ENCODE measurements at regions not wholly inside any gene's neighbourhood (a gene's known extent, or its start where the extent isn't known, plus 50 kb on each side); places are given as distances from the start of the nearest gene placed in this dataset.
"Not testable (repeated sequence)": the region's sequence is repeated elsewhere in the genome, so short reads cannot be mapped to it uniquely, and the experiment has no call there.

DNA sequence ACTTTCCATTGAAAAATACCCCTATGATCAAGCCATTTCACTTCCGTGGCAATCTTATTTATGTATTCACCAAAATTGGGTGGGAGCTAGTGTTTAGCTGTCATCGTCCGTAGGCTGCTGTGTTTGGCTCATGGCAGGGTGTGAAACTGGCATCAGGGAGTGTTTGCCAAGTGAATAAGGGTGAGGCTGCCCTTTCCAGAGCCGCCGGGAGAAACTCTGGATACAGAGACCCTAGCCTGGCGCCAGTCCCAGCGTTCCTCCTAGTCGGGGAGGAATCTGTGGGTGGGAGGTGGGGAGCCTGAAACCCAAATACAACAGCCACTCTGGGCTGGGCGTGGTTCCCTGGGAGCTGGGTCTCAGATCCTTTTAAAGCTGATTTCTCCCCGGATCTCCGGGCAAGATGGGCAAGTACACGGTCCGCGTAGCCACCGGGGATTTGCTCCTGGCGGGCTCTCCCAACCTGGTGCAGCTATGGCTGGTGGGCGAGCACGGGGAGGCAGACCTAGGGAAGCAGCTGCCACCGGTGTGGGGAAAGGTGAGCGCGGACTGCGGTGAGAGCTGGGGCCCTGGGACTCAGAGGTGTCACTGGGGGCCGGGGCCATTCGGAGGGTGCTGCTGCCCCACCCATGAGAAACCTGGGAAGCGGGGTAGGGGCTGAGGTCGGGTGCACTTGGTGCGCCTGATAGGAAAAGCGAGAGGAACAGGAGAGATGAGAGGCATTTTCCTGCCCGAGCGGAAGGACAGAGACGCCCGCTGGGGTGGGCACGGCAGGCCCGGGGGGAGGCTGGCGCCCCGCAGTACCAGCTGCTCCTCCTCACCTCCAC, 62.1 kb upstream of the TEKT1 start:
- no peak for DNase-seq (ENCODE audit: low read depth)

DNA sequence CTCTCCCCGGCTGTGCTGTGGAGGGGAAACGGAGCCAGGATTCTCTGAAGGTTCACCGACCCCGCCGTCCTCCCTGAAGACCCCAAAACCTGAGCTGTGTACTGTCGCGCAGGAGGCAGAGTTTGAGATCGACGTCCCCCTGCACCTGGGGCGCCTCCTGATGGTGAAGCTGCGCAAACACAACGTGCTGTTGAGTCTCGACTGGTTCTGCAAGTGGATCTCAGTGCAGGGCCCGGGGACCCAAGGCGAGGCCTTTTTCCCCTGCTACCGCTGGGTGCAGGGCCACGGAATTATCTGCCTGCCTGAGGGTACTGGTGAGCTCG, 62.6 kb upstream of the TEKT1 start:
- DNase-seq (ENCODE audit: low read depth), result no peak

DNA sequence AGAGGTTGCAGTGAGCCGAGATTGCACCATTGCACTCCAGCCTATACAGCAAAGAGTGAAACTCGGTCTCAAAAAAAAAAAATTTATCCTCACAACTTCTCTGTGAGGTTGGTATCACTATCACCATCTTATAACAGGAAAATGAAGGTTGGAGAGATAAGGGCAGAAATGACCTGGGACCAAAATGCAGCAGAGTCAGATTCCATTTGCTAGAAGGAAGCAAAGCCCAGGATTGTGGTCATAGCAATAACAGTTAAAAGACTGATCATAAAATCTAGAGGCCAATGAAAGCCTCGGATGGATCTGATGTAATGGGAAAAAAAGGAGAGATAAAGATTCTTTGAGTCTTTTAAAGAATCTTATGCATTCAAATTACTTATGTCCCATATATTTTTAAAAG, 69.6 kb upstream of the TEKT1 start:
- no peak for DNase-seq (ENCODE audit: low read depth)

DNA sequence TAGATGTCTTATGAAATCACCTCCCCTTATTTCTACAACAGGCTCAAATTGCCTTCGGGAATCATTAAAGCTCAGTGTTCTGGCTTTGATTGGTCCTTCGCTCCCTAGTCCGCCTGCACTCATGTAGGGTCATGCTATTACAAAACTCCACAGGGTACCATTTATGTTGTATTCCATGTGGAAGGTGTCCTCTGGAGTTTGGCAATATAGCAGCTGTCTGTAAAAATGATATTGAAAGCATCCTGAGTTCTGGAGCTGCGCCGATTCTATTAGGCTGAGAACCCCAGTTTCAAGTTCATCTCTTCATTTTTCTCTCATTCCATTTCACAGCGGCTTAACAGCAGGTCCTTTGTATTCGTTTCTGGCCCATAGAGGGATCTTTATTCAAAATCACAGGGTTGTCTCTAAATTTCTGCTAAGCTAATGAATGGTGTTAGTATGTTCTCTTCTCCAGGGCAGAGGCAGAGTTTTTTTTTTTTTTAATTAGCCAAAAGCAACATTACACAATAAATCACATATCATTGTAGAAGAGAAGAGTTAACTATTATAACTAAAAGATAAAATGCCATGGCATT, 71.9 kb upstream of the TEKT1 start:
- DNase-seq (ENCODE audit: low read depth), result no peak

DNA sequence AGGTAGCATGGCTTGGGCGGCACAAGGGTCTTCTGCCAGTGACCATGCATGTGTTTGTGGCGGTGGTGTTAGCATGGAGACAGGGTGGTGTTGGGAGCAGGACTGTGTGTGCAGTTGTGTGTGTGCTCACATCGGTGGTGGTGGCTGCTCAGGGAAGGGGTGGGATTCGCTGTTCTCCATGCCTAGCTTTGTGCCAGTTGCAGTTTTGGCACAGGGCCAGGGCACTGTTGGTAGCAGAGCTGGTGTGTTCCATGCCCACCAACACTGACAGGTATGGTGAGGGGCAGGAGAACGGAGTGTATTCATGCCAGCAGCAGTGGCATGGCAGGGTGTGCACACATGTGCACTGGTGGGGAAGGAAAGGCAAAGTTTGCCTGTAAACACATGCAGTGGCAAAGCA, 77.3 kb upstream of the TEKT1 start:
- no peak for DNase-seq (ENCODE audit: low read depth)

DNA sequence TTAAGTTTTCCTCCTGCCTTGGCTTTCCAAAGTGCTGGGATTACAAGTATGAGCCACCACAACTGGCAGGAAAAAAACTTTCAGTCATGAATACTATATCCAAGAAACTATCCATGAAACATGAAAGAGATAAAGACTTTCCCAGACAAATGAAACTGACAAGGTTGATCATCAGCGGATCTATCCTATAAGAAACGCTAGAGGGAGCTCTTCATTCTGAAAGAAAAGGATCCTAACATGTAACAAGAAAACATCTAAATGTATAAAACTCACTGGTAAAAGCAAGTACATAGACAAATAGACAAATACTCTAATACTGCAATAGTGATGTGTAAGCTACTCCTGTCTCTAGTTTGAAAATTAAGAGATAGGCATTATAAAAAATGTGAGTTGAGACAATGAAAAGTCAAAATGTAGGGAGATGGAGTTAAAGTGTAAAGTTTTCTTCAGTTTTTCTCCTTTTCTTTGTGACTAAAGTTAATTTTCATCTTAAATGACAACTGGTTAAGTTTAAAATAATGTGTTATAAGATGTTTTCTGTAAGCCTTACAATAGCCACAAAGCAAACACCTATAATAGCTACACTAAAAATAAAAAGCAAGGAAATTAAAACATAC, 79.6 kb upstream of the TEKT1 start:
- DNase-seq (ENCODE audit: low read depth), result no peak

DNA sequence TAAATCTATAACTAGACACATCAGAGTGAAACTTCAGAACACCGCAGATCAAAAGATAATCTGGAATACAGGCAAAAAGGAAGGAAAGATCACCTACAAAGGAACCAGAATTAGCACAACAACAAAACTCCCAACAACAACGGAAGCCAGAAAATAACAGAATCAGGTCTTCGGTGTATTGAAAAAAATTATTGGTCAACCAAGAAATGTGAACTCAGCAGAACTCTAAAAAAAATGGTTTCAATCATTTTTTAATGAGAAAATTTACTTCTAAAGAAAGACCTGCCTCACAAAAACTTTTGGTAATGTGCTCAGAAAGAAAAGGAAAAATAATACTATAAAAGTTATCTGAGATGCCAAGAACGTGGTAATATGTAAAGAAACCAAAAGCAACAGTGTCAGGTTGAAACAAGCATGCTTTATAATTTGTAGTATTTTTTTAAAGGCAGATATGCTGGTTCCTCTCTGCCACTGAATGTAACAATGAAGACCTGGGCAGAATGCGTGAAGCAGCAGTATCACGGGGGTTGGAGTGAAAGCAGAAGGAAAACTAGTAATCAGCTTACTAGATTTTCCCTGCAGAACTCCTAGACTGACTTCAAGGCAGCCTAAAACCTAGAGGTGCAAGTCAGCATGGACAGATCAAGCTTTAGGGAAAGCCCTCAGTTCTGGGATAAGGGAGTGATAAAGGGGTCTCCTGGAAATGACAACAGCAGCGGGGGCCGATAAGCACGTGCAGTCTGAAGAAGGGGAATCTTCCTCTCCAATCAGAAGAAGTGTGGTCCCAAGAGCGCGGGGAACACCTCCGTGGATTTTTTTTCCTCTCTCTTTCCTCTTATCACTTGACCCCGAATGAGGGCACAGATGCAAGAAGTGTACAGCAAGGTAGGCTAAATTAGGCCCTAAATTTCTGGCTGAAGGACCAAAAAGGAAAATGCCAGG, 80.9 kb upstream of the TEKT1 start:
- no peak for DNase-seq (ENCODE audit: low read depth)

DNA sequence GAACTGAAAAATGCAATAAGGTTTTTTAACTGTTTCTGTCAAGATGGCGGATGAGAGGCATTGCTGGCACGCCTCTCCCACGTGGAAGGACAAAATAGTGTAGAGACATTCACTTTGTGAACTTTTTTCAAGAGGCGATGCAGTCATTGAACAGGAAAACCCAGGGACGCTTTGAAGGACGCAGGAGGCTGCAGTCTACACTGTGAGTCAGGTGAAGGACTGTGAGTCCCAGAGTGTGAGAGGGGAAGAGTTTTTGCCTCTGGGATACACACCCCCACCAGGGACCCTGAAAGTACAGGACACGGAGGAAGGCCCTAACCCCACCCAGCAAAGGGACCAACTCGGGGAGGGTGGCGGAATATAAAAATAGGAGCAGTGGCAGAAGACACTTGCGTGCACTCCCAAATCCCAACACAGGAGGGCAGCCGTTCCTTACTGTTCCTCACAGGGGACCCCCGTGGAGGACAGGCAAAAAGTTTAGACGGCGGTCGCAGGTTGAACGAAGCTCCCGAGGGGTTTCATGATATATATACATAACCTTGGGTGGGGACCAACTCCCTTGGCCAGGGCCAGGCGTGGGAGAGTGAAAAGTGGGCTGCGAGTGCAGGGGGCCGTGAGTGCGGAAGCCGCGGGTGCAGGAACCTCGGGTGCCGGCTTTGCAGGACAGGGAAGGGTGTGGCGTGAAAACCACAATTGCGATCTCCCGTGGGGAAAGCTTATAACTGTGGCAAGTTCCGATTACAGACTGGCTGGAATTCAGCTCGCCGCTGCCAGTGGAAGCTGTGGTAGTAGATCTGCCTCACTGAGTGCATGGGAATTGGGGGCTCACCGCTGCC, 82.0 kb upstream of the ALOX12 start:
- DNase-seq (ENCODE audit: low read depth), result peak; percentile 75

DNA sequence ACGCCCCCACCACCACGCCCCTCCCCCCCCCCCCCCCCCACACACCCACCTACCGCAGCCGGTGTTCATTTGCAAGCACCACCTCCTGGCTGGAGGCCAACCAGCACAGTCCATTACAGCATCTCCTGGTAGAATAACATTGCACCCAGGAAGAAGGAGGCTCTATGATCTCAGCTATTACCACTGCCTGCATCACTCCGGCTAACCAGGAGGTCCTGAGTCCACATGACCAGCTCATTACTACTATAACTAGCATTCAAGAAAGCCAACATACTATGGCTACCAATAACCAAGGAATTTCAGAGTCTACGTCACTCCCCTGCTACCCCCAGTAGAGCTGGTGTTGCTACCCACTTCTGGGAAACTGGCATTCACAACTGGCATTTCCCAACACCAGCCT, 81.1 kb upstream of the ALOX12 start:
- no peak for DNase-seq (ENCODE audit: low read depth)

DNA sequence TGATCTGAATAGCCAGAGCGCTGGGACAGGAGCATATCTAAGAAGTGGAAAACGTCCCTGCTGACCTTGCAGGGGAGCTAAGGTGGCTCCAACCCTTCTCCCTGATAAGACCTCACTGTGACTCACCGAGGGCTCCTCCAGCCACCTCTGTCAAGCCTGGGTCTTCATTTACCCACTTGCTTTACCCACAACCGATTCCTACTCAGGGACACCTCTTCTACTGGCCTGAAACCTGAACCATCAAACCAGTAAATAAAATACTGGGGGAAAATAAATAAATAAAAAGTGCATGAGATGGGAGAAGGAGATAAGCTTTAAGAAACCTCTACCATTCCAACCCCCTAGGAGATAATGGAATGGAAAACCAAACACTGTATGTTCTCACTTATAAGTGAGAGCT, 80.2 kb upstream of the ALOX12 start:
- no peak for DNase-seq (ENCODE audit: low read depth)

DNA sequence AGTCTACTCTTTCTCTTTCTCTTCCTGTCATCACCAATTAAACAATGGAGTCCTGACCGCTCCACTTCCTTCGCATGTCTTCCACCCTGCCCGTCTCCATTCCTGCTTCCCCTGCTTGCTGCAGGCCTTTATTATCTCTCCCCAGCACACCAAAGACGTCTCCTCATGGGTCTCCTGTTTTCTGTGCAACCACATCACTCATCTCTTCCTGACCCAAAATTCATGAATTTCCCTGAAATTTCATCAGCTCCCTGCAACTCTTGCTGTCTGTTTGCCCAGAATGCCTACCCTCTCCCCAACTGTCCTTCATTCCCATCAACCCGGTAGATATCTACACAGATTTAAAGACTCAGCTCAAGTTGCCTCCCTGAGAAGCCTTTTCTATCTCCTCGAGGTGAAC, 76.7 kb upstream of the ALOX12 start:
- no peak for DNase-seq (ENCODE audit: low read depth)

DNA sequence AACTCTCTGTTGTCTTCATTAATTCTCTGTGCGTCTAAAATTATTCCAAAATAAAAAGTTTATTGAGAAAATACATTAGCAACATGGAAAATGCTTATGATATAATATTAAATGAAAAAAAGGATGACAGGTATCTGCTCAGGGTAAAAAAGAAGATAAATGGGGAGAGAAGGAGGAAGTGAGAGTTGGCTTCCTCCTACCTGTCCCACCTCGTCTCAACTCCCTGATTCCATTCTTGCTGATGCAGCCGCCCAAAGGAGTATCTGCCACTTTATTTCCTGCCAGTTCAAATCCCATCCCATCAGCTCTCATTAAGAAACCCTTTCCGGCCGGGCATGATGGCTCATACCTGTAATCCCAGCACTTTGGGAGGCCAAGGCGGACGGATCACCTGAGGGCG, 72.5 kb upstream of the ALOX12 start:
- DNase-seq (ENCODE audit: low read depth), result no peak

DNA sequence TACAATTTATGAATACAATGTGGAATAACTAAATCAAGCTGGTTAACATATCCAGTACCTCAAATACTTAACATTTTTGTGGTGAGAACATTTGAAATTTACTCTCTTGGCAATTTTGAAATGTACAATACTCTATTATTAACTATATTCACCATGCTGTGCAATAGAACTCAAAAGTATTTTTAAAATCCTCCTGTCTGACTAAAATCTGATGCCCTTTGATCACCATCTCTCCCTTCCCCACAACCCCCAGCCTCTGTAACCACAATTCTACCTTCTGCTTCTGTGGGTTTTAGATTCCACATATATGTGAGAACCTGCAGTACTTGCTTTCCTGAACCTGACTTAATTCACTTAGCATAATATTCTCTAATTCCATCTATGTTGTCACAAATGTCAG, 71.6 kb upstream of the ALOX12 start:
- DNase-seq (ENCODE audit: low read depth), result no peak

DNA sequence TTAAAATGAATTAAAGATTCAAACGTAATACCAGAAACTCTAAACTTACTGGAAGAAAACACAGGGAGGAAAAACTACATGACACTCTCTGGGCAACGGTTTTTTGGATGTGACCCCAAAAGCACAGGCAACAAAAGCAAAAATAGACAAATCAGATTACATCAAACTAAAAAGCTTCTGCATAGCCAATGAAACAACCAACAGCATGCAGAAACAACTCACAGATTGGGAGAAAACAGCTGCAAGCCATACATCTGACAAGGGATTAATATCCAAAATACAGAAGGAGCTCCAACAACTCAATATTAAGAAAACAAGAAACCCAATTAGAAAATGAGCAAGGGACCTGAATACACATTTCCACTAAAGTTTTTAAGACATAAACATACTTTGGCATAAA, 69.2 kb upstream of the ALOX12 start:
- no peak for DNase-seq (ENCODE audit: low read depth)

DNA sequence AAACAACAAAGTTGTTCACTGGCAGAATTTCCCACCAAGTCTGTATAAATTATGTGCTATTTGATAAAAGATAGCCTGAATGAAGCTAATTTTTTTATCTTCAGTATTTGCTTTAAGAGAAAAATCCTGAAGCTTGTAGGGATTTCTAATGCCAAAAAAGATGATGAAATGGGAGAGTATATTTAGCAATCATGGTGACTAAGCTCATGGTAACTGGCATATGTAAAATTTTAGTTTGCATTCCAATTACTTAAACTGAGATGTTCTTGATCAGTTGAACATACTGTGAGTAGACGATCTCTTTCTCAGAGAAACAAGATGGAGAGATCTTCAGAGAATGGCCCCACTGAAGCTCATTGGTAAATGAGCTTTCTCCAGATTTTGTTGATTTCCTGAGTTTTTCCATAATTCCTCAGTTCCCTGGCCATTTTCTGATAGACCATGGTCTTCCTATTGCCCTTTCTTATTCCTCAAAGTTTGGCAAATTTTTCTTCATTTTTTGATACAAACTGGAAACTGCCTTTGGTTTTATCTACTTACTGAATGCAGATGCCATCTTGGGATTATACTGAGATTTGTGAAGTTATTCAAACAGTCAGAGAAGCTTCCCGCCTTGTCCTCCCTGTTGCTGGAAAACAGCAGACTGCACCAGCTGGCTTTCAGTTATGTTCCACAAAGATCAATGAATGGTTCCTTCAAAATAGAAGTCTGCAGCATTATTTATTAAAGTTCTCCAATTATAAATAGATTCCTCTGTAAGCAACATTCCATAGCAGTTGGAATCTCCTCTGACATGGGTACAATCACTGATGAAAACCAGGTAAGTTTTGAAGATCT, 68.3 kb upstream of the ALOX12 start:
- no peak for DNase-seq (ENCODE audit: low read depth)

DNA sequence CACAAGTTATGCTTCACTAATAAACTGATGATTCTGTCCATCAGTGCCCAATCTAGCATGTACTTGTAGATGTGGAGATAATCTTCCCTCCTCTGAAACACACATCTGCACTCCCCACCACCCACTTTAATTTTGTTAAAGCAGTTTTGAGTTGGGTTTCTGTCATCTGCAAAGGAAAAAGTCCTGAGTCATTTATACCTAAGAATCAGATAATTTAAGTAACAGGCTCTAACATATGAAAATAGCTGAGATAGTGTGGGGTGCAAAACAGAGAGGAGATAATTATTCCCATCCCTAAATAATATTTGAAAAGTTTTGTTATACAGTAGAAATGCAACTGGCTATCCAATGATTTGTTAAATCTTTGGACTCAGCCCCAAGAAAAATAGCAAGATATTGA, 67.7 kb upstream of the ALOX12 start:
- DNase-seq (ENCODE audit: low read depth), result no peak

DNA sequence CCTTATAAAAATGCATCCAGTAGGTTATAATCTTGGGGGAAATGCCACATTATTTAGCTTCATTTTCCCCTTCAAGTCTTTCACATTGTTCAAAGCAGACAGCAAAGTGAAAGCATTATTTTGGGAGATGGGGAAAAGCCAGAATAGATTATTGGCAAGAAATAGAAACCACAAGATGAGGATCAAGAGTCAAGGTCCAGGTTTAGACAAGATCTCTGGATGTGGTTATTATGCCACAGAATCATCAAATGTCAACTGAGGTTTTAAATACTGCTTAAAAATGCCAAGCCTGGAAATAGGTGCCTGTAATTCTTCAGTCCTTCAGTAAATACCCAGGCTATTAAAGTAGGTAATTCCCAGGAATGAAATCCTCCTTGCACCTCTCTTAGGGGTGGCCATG, 65.1 kb upstream of the ALOX12 start:
- no peak for DNase-seq (ENCODE audit: low read depth)

DNA sequence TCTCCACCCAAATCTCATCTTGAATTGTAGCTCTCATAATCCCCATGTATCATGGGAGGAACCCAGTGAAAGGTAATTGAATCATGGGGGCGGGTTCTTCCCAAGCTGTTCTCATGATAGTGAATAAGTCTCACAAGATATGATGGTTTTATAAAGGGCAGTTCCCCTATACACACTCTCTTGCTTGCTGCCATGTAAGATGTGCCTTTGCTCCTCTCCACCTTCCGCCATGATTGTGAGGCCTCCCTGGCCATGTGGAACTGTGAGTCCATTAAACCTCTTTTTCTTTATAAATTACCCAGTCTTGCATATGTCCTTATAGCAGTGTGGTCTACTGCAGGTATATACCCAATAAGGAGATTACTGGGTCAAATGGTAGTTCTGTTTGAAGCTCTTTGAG, 61.3 kb upstream of the ALOX12 start:
- not testable (repeated sequence) for DNase-seq (ENCODE audit: low read depth)

DNA sequence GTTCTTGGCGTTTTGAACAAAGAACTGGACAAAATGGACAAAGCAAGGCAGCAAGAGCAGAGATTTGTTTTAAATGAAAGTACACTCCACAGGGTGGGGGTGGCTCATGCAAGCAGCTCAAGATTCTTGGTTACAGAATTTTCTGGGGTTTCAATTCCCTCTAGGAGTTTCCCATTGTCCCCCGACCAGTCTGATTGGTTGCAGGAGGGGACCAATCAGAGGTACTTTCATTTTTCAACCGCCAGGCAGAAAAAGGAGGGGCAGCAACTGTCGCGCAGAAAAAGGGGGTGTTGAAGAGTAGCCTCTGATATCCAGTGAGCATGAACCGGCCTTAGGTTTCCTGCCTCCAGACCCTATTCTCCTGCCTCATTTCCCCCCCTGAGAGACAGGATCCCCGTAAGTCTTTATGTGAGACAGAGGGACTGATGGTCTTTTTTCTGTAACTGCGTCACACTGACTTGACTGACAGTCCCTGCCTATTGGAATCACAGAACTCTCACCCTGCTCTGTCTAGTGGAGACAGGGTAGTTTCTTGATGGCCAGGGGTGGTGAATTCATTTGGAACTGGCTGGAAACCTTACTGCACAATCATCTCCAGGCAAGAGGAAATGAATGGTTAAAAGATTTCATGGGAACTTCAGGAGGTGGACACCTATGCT, 59.4 kb upstream of the ALOX12 start:
- no peak for DNase-seq (ENCODE audit: low read depth)

DNA sequence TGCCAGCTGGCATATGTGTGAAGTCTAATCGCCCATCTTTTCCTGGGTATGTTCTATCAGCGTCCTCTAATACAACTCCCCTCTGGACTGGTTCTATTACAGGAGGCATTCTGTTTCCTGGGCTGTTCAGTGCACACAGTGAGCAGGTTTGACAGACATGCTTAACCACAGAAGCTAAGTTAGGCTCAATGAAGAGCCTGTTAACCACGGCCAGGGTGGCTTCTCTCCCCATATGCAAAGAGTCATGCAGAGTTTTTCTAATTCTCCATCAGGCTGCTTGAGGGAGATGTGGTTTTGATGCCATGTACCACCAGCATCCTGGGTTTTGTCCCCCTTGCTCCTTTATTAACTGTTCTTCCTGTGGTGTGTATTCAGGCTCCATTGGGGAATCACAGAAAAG, 57.2 kb upstream of the ALOX12 start:
- no peak for DNase-seq (ENCODE audit: low read depth)

All from activated T-cell treated with anti-CD3 and anti-CD28 coated beads for 1 hour (primary cell).